Left ventricle myocardium inferior (tissue), 1 donor: ENCODE measurements at regions not wholly inside any gene's neighbourhood (a gene's known extent, or its start where the extent isn't known, plus 50 kb on each side); places are given as distances from the start of the nearest gene placed in this dataset.

ENCODE experiments used
- DNase-seq: peaks from one replicate; pipeline ENCODE4 v3.0.0-alpha.2; 2020
- H3K27ac ChIP-seq: fragments of 200-600 bp; replicated peaks from 2 replicates; pipeline ENCODE4 v1.8.0; 2021
- H3K27me3 ChIP-seq: fragments of 200-600 bp; 2 replicates; pipeline ENCODE4 v1.8.0; 2021; ENCODE audit warnings: low read depth
- H3K36me3 ChIP-seq: fragments of 200-600 bp; 2 replicates; pipeline ENCODE4 v1.8.0; 2021
- H3K4me1 ChIP-seq: fragments of 200-600 bp; 2 replicates; pipeline ENCODE4 v1.8.0; 2021
- H3K4me3 ChIP-seq: fragments of 200-600 bp; 2 replicates; pipeline ENCODE4 v1.8.0; 2021; ENCODE audit warnings: mild to moderate bottlenecking, moderate library complexity
- H3K9me3 ChIP-seq: fragments of 200-600 bp; replicated peaks from 2 replicates; pipeline ENCODE4 v1.8.0; 2021
- intact Hi-C: fragments of 100-400 bp; cut with micrococcal nuclease; formaldehyde crosslinking; loops from one replicate; pipeline ENCODE4 v1.11.0; 2022
- TF ChIP-seq, protein P1 (sequence below): fragments of 200-600 bp; IDR thresholded peaks from 2 replicates; pipeline ENCODE4 v1.8.0; 2021; ENCODE audit warnings: antibody characterized with exemption, mild to moderate bottlenecking, borderline replicate concordance
- donor health status: DM: no; HTN: yes; CAD: no; lungs with severe emphysema.

DNA sequence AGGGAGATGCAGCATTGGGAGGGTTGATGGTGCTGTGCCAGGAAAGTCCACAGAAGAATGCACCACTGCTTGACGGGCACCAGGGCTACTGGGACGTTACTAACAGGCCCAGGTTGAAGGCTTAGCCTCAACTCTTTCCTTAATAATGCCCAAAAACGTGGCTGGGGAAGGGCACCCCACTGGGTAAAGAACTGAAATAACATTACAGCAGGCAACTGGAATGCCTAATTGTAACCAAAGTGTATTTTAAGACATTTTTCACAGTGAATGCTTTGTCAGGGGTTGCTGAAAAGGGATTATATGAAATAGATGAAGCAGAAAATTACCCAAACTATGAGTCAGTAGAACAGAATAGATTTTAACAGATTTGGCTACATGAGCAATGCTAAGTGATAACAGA is 191.3 kb downstream of the CMPK2 start:
- Histone ChIP-seq H3K36me3 (no peaks in the 10 kb centered on the region), H3K4me3 (no peak overlapping the region), H3K9me3 (no peaks in the 10 kb centered on the region), H3K27me3 (peaks cover 5% of the 10 kb centered on the region), H3K27ac (no peak overlapping the region), H3K4me1 (no peaks in the 10 kb centered on the region)
- TF ChIP-seq, protein P1, sequence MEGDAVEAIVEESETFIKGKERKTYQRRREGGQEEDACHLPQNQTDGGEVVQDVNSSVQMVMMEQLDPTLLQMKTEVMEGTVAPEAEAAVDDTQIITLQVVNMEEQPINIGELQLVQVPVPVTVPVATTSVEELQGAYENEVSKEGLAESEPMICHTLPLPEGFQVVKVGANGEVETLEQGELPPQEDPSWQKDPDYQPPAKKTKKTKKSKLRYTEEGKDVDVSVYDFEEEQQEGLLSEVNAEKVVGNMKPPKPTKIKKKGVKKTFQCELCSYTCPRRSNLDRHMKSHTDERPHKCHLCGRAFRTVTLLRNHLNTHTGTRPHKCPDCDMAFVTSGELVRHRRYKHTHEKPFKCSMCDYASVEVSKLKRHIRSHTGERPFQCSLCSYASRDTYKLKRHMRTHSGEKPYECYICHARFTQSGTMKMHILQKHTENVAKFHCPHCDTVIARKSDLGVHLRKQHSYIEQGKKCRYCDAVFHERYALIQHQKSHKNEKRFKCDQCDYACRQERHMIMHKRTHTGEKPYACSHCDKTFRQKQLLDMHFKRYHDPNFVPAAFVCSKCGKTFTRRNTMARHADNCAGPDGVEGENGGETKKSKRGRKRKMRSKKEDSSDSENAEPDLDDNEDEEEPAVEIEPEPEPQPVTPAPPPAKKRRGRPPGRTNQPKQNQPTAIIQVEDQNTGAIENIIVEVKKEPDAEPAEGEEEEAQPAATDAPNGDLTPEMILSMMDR = no peak
- intact Hi-C loops = no loop called here
- DNase-seq = no peak

DNA sequence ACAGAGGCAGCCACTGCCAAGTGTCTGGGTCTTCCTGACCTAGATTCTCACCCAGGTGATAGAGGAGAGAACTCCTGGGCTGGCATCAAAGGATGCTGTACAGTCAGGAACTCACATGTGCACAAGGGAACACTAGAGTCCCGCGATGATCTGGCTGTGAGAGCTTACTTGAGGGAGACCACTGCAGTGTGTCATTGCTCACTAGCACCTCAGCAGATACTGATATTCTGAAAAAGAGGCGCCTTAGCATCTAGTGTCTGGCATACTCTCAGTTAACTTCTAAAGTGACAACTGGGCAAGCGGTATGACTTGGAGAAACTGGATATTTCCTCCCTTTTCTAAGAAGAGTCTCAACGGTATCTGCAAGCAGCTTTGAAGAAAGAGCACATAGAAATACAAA is 189.9 kb downstream of the CMPK2 start:
- Histone ChIP-seq H3K4me3 (no peak overlapping the region), H3K36me3 (no peaks in the 10 kb centered on the region), H3K27ac (no peak overlapping the region), H3K4me1 (no peaks in the 10 kb centered on the region), H3K27me3 (peaks cover 5% of the 10 kb centered on the region), H3K9me3 (no peaks in the 10 kb centered on the region)
- intact Hi-C loops = no loop called here
- TF ChIP-seq, protein P1 = no peak
- DNase-seq = no peak

DNA sequence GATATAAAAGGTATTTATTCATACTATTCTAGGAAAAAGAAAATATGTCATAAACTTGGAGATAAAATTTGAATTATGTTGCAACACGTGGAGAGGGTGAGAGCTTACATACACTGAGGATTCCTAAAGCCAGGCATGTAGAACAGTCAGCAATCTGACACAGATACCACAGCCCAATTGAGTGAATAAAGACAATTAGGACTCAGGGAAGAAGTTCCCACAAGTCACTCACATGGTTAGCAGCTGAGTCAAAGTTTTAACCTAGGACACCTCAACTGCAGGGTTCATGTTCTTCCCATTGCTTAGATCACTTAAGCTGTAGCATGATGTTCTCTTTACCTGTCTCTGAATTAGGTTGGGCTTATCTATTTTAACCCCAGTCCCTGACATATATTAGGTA is 189.5 kb downstream of the CMPK2 start:
- intact Hi-C loops = no loop called here
- no peak overlapping the region for H3K27ac ChIP-seq

DNA sequence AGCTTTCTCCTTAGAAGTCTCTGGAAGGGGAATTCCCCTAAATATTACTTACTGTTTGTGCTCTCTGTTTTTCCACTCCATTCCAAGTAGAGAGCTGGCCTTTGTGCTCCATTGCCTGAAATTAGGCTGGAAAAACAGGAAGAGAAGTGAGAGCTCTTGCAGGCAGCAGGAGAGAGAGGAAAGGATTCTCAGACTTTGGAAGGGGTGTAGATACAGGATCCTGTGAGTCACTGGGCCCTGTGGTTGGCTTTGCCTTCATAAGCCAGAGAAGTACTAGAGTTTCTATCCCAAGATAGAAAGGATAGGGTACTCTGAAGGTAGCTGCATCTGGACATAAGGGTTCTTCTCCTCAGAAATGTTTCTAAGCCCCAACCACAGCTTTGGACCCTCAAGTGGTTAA is 188.9 kb downstream of the CMPK2 start:
- H3K36me3 ChIP-seq = no peaks in the 10 kb centered on the region
- intact Hi-C loops = no loop called here
- peaks cover 5% of the 10 kb centered on the region for H3K27me3 ChIP-seq
- H3K4me3 ChIP-seq = no peak overlapping the region
- TF ChIP-seq, protein P1 = no peak
- no peak overlapping the region for H3K27ac ChIP-seq
- no peak for DNase-seq
- no peaks in the 10 kb centered on the region for H3K9me3 ChIP-seq
- no peaks in the 10 kb centered on the region for H3K4me1 ChIP-seq

More for the DNA sequence above, 189.5 kb downstream of the CMPK2 start:
- Histone ChIP-seq H3K4me3 (no peak overlapping the region), H3K4me1 (no peaks in the 10 kb centered on the region), H3K27me3 (peaks cover 5% of the 10 kb centered on the region), H3K36me3 (no peaks in the 10 kb centered on the region), H3K9me3 (no peaks in the 10 kb centered on the region)
- TF ChIP-seq, protein P1 = no peak
- no peak for DNase-seq

DNA sequence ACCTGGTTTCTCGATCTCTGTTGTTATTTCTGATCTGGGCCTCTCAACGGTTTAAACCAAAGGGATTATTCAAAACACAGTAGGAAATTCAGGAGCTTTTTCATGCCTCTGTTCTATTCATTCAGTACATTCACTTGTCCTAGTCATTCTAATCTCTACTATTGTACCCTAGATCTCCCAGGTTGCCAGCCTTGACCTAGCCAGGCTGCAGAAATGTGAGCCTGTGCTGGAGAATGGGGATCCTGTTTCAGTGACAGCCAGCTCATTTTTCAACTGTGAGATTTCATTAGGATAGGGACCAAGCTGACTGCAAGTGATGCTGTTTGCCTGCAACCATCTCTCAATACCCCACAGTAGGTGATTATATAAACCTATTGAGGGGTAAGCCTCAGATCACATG is 186.2 kb downstream of the CMPK2 start:
- intact Hi-C loops = no loop called here
- peaks cover 5% of the 10 kb centered on the region for H3K27me3 ChIP-seq
- H3K4me3 ChIP-seq = no peak overlapping the region
- no peak for DNase-seq
- peaks cover 4% of the 10 kb centered on the region for H3K9me3 ChIP-seq
- H3K27ac ChIP-seq = no peak overlapping the region
- H3K36me3 ChIP-seq = no peaks in the 10 kb centered on the region
- H3K4me1 ChIP-seq = no peaks in the 10 kb centered on the region
- TF ChIP-seq, protein P1 = no peak

DNA sequence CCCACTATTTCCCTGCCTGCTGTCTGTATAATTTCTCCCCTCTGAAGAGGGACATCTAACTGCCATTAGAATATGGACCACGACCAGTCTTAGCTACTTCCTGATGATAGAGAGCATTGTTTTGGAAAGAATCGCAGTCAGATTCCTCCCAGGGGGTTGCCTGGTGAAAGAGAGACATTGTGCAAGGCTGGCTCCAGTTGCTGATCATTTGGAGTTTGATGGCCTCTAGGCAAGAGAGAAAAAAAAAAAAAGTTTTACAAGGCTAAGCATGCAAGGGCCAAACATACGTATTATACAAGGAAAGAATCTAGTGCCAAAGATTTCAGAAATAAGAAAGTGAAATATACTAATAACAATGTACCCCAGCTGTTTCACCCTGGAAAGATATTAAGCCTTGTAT is 182.2 kb downstream of the CMPK2 start:
- Histone ChIP-seq H3K9me3 (peaks cover 24% of the 10 kb centered on the region), H3K36me3 (no peaks in the 10 kb centered on the region), H3K4me3 (no peak overlapping the region), H3K27me3 (no peaks in the 10 kb centered on the region), H3K4me1 (no peaks in the 10 kb centered on the region), H3K27ac (no peak overlapping the region)
- TF ChIP-seq, protein P1 = no peak
- intact Hi-C loops = no loop called here
- DNase-seq = no peak
